Transverse colon (tissue), 4 donors: ENCODE measurements at regions not wholly inside any gene's neighbourhood (a gene's known extent, or its start where the extent isn't known, plus 50 kb on each side); places are given as distances from the start of the nearest gene placed in this dataset.

Experiments used
- DNase-seq: peaks from one replicate; pipeline ENCODE4 v3.0.0-alpha.2; 2019
- H3K27ac ChIP-seq, 4 donors: fragments of 200-600 bp; sonication (generic); 2 replicates each; pipeline ENCODE4 v1.5.1; 2016 to 2018; ENCODE audit warnings: inconsistent platforms in 4 of 4
- H3K27me3 ChIP-seq: fragments of 200-600 bp; sonication (generic); 2 replicates; pipeline ENCODE4 v1.5.1; 2017; ENCODE audit warnings: inconsistent platforms
- H3K36me3 ChIP-seq, 4 donors: fragments of 200-600 bp; sonication (generic); 2 replicates each; pipeline ENCODE4 v1.5.1; 2017 to 2019; ENCODE audit warnings: inconsistent platforms in 4 of 4
- H3K4me1 ChIP-seq, 4 donors: fragments of 200-600 bp; sonication (generic); 2 replicates each; pipeline ENCODE4 v1.5.1; 2017 to 2020; ENCODE audit warnings: inconsistent platforms in 4 of 4
- H3K4me3 ChIP-seq, 4 donors: fragments of 200-600 bp; sonication (generic); 1 replicate in 1 of 4; 2 replicates in 3 of 4; pipeline versions ENCODE4 v1.5.1 to v1.6.1; 2017 to 2019; ENCODE audit warnings: inconsistent platforms in 4 of 4
- H3K9me3 ChIP-seq, 2 donors: fragments of 200-600 bp; sonication (generic); 2 replicates each; pipeline ENCODE4 v1.5.1; 2017 to 2019; ENCODE audit warnings: inconsistent platforms in 2 of 2
- EP300 ChIP-seq: sonication (generic); formaldehyde crosslinking; IDR thresholded peaks from one replicate; pipeline ENCODE4 v1.6.1; 2017; ENCODE audit warnings: antibody characterized with exemption, low read depth
- POLR2A ChIP-seq: fragments of 450-650 bp; IDR thresholded peaks from one replicate; pipeline ENCODE4 v1.6.1; 2016; ENCODE audit warnings: antibody characterized with exemption, mild to moderate bottlenecking, moderate library complexity
- POLR2AphosphoS5 ChIP-seq, 3 donors: sonication (generic); formaldehyde crosslinking; IDR thresholded peaks; one replicate each; pipeline ENCODE4 v1.6.1; 2016; ENCODE audit warnings: antibody characterized with exemption in 3 of 3
- WGBS, 2 donors: methylation state at CpG; one replicate each; pipeline ENCODE4 v1.1.5; 2018; ENCODE audit warnings: low coverage in 1 of 2; 5-methylcytosine and 5-hydroxymethylcytosine counted together
- in situ Hi-C, 4 donors: fragments of 200-750 bp; cut with MboI; loops; one replicate each; pipeline versions ENCODE4 v1.15.0 to v1.15.1; 2017; ENCODE audit warnings: low sequenced_read_pairs in 3 of 4, low pct_ligation_motif_present in 1 of 4, low pct_unique_long_range_greater_than_20kb in 1 of 4
- intact Hi-C: fragments of 100-400 bp; cut with DNase I; formaldehyde crosslinking; loops from one replicate; pipeline ENCODE4 v1.15.1; 2023; ENCODE audit warnings: low total_unique reads
- TF ChIP-seq, protein P1 (sequence below), 5 experiments: fragments of 200-600 bp in 3 of 5; fragments of 450-650 bp in 2 of 5; sonication (generic) in 3 of 5; IDR thresholded peaks; 1 replicate in 2 of 5; 2 replicates in 3 of 5; pipeline ENCODE4 v1.5.1; 2016 to 2017; ENCODE audit warnings: antibody characterized with exemption in 5 of 5, inconsistent platforms in 3 of 5, mild to moderate bottlenecking in 2 of 5, moderate library complexity in 1 of 5

DNA sequence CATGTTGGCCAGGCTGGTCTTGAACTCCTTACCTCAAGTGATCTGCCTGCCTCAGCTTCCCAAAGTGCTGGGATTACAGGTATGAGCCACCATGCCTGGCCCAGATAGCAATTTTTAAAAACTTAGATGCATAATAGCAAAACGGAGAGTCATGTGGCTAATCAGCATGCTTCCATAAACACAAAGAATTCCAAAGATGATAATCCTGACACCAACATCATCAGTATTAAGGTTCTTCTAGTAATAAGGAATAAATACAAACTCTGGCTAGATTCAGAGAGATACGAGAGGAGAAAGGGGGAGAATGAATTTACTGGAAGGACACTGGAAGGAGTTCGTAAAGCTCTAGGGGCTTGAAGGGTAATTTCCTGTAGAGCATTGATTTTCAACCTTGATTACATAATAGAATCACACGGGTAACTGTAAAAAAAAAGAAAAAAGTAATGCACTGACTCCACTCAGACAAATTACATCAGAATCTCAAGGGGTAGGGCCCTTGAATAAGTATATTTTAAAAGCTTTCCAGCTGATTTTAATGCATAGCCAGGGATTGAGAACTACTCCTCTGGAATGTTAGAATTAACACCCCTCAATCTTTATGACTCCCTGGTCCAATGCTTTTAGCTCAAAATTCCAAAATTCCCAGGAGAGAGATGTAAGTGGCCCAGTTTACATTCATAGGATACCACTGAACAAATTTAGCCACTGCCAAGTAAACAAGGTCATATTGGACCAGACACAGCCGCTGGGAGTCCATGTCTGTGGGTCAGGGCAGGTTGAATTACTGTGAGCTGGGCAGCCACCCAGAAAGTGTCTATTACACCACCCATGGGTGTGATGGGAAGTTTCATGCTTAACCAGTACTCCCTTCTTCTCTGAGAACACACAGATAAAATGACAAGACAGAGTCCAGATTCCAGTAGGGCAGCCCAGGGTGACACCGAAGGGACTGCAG, 243.9 kb downstream of the TBL1XR1 start:
- in situ Hi-C loops: no loop called here
- TF ChIP-seq POLR2AphosphoS5 (IDR thresholded peaks at IDR 0.05) (peak; percentile 63 to 80 (median 66)), EP300 (no peak), POLR2A (no peak)
- TF ChIP-seq, protein P1, sequence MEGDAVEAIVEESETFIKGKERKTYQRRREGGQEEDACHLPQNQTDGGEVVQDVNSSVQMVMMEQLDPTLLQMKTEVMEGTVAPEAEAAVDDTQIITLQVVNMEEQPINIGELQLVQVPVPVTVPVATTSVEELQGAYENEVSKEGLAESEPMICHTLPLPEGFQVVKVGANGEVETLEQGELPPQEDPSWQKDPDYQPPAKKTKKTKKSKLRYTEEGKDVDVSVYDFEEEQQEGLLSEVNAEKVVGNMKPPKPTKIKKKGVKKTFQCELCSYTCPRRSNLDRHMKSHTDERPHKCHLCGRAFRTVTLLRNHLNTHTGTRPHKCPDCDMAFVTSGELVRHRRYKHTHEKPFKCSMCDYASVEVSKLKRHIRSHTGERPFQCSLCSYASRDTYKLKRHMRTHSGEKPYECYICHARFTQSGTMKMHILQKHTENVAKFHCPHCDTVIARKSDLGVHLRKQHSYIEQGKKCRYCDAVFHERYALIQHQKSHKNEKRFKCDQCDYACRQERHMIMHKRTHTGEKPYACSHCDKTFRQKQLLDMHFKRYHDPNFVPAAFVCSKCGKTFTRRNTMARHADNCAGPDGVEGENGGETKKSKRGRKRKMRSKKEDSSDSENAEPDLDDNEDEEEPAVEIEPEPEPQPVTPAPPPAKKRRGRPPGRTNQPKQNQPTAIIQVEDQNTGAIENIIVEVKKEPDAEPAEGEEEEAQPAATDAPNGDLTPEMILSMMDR (IDR thresholded peaks at IDR 0.05): no peak
- intact Hi-C loops: no loop called here
- Histone ChIP-seq H3K4me3 (no peak overlapping the region), H3K27ac (peak overlapping the region in 3 of 4 donors; percentile 45 to 54 (median 53)), H3K27me3 (no peaks in the 10 kb centered on the region), H3K36me3 (no peaks in the 10 kb centered on the region), H3K9me3 (no peaks in the 10 kb centered on the region), H3K4me1 (peaks cover 5 to 23% (median 14%) of the 10 kb centered on the region in 4 donors)
- WGBS, 2 donors: 41 to 45% methylated on average over 5 to 6 of the region's 6 CpGs
- peak; percentile 75 for DNase-seq

DNA sequence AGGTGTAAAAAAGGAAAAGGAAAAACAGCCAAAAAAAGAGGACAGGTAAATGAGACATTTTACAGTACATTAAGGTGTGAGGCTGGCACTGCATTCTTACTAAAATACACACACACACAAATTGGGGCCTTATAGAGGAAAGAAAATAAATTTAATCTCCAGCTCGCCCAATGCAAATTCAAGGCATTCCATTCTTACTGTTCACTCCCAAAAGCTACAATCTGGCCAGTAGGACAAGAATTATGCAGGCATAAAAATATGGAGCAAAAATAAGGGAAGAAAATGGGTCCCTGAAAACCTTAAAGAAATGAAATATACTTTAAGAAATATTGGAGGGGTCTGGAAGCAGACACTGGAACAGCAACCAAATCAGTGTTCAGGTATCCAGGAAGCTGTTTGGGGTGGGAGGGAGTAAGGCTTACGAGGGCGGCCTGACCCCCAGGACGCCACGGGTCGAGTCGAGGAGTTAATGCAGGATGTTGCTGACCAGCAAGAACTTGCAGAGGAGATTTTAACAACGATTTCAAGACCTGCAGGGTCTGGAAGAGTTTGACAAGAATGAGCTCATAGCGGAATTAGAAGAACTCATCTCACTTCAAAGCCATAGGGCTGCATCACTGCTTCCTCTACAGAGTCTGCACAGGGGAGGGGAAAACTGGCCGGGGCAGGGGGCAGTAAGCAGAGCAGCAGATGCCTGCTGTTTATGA, 245.5 kb downstream of the TBL1XR1 start:
- Histone ChIP-seq H3K4me3 (no peak overlapping the region), H3K36me3 (no peaks in the 10 kb centered on the region), H3K4me1 (peaks cover 5 to 18% (median 14%) of the 10 kb centered on the region in 4 donors), H3K9me3 (no peaks in the 10 kb centered on the region), H3K27ac (no peak overlapping the region), H3K27me3 (no peaks in the 10 kb centered on the region)
- TF ChIP-seq, protein P1 (IDR thresholded peaks at IDR 0.05): no peak
- TF ChIP-seq POLR2AphosphoS5 (IDR thresholded peaks at IDR 0.05) (no peak), EP300 (no peak), POLR2A (no peak)
- in situ Hi-C loops (no loop called here), intact Hi-C loops (no loop called here)
- DNase-seq: no peak
- WGBS, 2 donors: 72 to 73% methylated on average over 10 of the region's 10 CpGs

DNA sequence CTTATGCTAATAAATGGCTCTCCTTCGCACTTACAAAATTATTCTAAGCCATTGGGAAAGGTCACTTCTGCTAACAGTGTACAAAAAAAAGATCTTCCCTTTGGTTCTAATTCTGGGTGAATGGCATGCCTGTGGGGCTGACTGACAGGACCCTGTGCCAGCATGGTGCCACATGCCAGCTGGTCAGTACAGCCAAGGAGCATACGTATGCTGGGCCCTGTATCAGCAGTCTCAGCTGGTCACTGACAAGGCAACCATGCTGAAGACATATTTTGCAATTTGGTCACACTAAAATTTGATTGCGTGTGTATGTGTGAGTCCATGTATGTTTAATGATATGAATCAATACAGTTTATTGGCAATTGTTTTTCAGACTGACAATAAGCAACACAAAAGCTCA, 246.1 kb downstream of the TBL1XR1 start:
- intact Hi-C loops: no loop called here
- Histone ChIP-seq H3K27me3 (no peaks in the 10 kb centered on the region), H3K36me3 (no peaks in the 10 kb centered on the region), H3K27ac (no peak overlapping the region), H3K4me1 (peaks cover 5 to 18% (median 14%) of the 10 kb centered on the region in 4 donors), H3K4me3 (no peak overlapping the region), H3K9me3 (no peaks in the 10 kb centered on the region)
- DNase-seq: no peak
- TF ChIP-seq POLR2A (no peak), EP300 (no peak)
- TF ChIP-seq, protein P1 (IDR thresholded peaks at IDR 0.05): no peak
- WGBS, 2 donors: 89 to 100% methylated on average over 1 to 3 of the region's 3 CpGs
- in situ Hi-C loops: no loop called here

DNA sequence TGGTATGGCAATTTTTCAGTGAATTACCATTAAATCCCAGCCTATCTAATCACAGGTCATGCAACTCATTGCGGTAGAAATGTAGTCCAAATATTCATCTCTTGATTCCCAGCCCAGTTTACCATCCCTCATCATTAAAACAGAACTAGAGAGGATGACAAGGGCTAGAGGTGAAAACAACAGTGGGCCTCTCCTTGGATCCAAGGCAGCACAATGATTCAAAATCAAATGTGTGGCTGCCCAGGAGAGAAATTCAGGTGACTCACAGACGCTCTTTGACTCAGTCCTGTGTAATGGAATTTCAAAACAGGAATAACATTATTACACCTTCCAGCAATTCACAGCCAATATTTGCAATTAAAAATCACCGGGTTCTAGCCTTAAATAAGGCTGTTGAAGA, 246.5 kb downstream of the TBL1XR1 start:
- intact Hi-C loops: no loop called here
- DNase-seq: no peak
- WGBS, 2 donors: 83% methylated on average over 3 of the region's 3 CpGs; no CpG with 5 or more reads in 1 of the 2 donors
- peaks cover 5 to 18% (median 14%) of the 10 kb centered on the region in 4 donors for H3K4me1 ChIP-seq
- no peaks in the 10 kb centered on the region for H3K9me3 ChIP-seq
- no peaks in the 10 kb centered on the region for H3K27me3 ChIP-seq
- no peak overlapping the region for H3K4me3 ChIP-seq
- no peak overlapping the region for H3K27ac ChIP-seq
- TF ChIP-seq POLR2AphosphoS5 (IDR thresholded peaks at IDR 0.05) (no peak), EP300 (no peak), POLR2A (no peak)
- TF ChIP-seq, protein P1 (IDR thresholded peaks at IDR 0.05): no peak
- in situ Hi-C loops: no loop called here
- no peaks in the 10 kb centered on the region for H3K36me3 ChIP-seq
